IMR-90 (cell line): ENCODE measurements at regions not wholly inside any gene's neighbourhood (a gene's known extent, or its start where the extent isn't known, plus 50 kb on each side); places are given as distances from the start of the nearest gene placed in this dataset.

Experiments
- ATAC-seq: fragments of 200-7000 bp; cut with Tn5 transposase; 2 replicates; pipeline ENCODE4 v1.9.1; 2020; ENCODE audit warnings: low read depth, mild to moderate bottlenecking, moderate library complexity
- BruUV-seq: library from RNA; stranded (reverse); fragments of 400-500 nt; replicated peaks from 2 replicates; lab custom pipeline; 2021; lab: Mats Ljungman, UMichigan
- CTCF ChIA-PET: fragments of 300-600 bp; formaldehyde crosslinking; extraction: SDS; loops from one replicate; lab custom pipeline; 2021; ENCODE audit warnings: antibody characterized with exemption; lab: Yijun Ruan, JAX
- POLR2A ChIA-PET: fragments of 300-600 bp; sonication (Branson Sonifier 250); formaldehyde crosslinking; loops from one replicate; lab custom pipeline; 2022; ENCODE audit warnings: antibody characterized with exemption; ENCODE audit not compliant: unreplicated experiment; lab: Charles Lee
- DNase-seq: peaks from one replicate; pipeline ENCODE4 v3.0.0; 2013
- H2AFZ ChIP-seq: replicated peaks from 2 replicates; pipeline ENCODE3; 2013; ENCODE audit warnings: low read length, mild to moderate bottlenecking; ENCODE audit not compliant: poor library complexity
- H2AK5ac ChIP-seq: 2 replicates; pipeline ENCODE4 v1.6.1; 2013; ENCODE audit warnings: low read depth, low read length, inconsistent platforms
- H2AK9ac ChIP-seq: replicated peaks from 2 replicates; pipeline ENCODE3; 2013; ENCODE audit warnings: mild to moderate bottlenecking, low read depth, low read length, moderate library complexity; ENCODE audit not compliant: poor library complexity
- H2BK120ac ChIP-seq: 2 replicates; pipeline ENCODE4 v1.6.1; 2013; ENCODE audit warnings: low read depth, low read length, inconsistent platforms
- H2BK15ac ChIP-seq: 3 replicates; pipeline ENCODE4 v1.6.1; 2013; ENCODE audit warnings: low read depth, low read length, inconsistent platforms
- H2BK20ac ChIP-seq: 2 replicates; pipeline ENCODE4 v1.6.1; 2013; ENCODE audit warnings: low read depth, mild to moderate bottlenecking, inconsistent platforms, low read length, moderate library complexity
- H2BK5ac ChIP-seq: 2 replicates; pipeline ENCODE4 v1.6.1; 2013; ENCODE audit warnings: mild to moderate bottlenecking, low read depth, low read length, inconsistent platforms; ENCODE audit not compliant: poor library complexity, severe bottlenecking
- H3K14ac ChIP-seq: replicated peaks from 2 replicates; pipeline ENCODE4 v1.6.1; 2013; ENCODE audit warnings: low read depth, low read length, inconsistent platforms
- H3K18ac ChIP-seq: 2 replicates; pipeline ENCODE4 v1.6.1; 2013; ENCODE audit warnings: low read depth, low read length, control low read depth
- H3K23ac ChIP-seq: 2 replicates; pipeline ENCODE4 v1.6.1; 2013; ENCODE audit warnings: low read depth, low read length, inconsistent platforms
- H3K27ac ChIP-seq: 2 replicates; pipeline ENCODE4 v1.5.1; 2013; ENCODE audit warnings: mild to moderate bottlenecking, control low read depth, low read length; ENCODE audit not compliant: insufficient read depth
- H3K27me3 ChIP-seq: 2 replicates; pipeline ENCODE4 v1.6.1; 2013; ENCODE audit warnings: low read length; ENCODE audit not compliant: control insufficient read depth, insufficient read depth
- H3K36me3 ChIP-seq: 2 replicates; pipeline ENCODE4 v1.6.1; 2013; ENCODE audit warnings: low read length, mixed read lengths; ENCODE audit not compliant: control insufficient read depth, insufficient read depth
- H3K4ac ChIP-seq: 2 replicates; pipeline ENCODE4 v1.6.1; 2013; ENCODE audit warnings: low read depth, low read length, inconsistent platforms
- H3K4me1 ChIP-seq: 2 replicates; pipeline ENCODE4 v1.6.1; 2013; ENCODE audit warnings: low read length, mixed read lengths; ENCODE audit not compliant: control insufficient read depth, insufficient read depth
- H3K4me2 ChIP-seq: 2 replicates; pipeline ENCODE4 v1.6.1; 2013; ENCODE audit warnings: low read depth, mild to moderate bottlenecking, control low read depth, low read length, moderate library complexity
- H3K4me3 ChIP-seq: 2 replicates; pipeline ENCODE4 v1.5.1; 2013; ENCODE audit warnings: low read depth, mild to moderate bottlenecking, control low read depth, low read length, moderate library complexity; ENCODE audit not compliant: insufficient read depth
- H3K56ac ChIP-seq: 2 replicates; pipeline ENCODE4 v1.6.1; 2013; ENCODE audit warnings: low read length, inconsistent platforms; ENCODE audit not compliant: insufficient read depth; ENCODE audit errors: extremely low read depth
- H3K79me1 ChIP-seq, 2 experiments: 2 replicates each; pipeline ENCODE4 v1.6.1; 2013; ENCODE audit warnings: low read length in 2 of 2, inconsistent platforms in 1 of 2, low read depth in 1 of 2
- H3K9ac ChIP-seq: 2 replicates; pipeline ENCODE4 v1.6.1; 2013; ENCODE audit warnings: low read depth, low read length, control low read depth
- H3K9me1 ChIP-seq: 2 replicates; pipeline ENCODE4 v1.6.1; 2013; ENCODE audit warnings: low read length, inconsistent platforms; ENCODE audit not compliant: insufficient read depth
- H3K9me3 ChIP-seq: 2 replicates; pipeline ENCODE4 v1.6.1; 2013; ENCODE audit warnings: low read length; ENCODE audit not compliant: control insufficient read depth, insufficient read depth
- H4K20me1 ChIP-seq: 2 replicates; pipeline ENCODE4 v1.6.1; 2013; ENCODE audit warnings: low read length, inconsistent platforms; ENCODE audit not compliant: insufficient read depth
- H4K5ac ChIP-seq: 2 replicates; pipeline ENCODE4 v1.6.1; 2013; ENCODE audit warnings: mild to moderate bottlenecking, low read depth, low read length, control low read depth
- H4K8ac ChIP-seq, 2 experiments: 2 replicates each; pipeline ENCODE4 v1.6.1; 2013; ENCODE audit warnings: low read depth in 2 of 2, low read length in 2 of 2, control low read depth in 1 of 2, inconsistent platforms in 1 of 2
- H4K91ac ChIP-seq: 2 replicates; pipeline ENCODE4 v1.6.1; 2013; ENCODE audit warnings: low read depth, low read length, inconsistent platforms; ENCODE audit not compliant: insufficient read depth
- BHLHE40 ChIP-seq: fragments of 150-350 bp; IDR thresholded peaks from 2 replicates; pipeline ENCODE4 v1.6.1; 2016; ENCODE audit warnings: mild to moderate bottlenecking, low read depth, low read length
- CEBPB ChIP-seq: IDR thresholded peaks from 2 replicates; pipeline ENCODE4 v1.6.1; 2012; ENCODE audit warnings: low read depth, low read length, improper control_type of control experiment
- CHD1 ChIP-seq: IDR thresholded peaks from 2 replicates; pipeline ENCODE4 v1.6.1; 2012; ENCODE audit warnings: low read depth, low read length, improper control_type of control experiment
- FOS ChIP-seq: fragments of 150-350 bp; IDR thresholded peaks from 2 replicates; pipeline ENCODE4 v1.6.1; 2016; ENCODE audit warnings: low read depth, low read length
- MAFK ChIP-seq: IDR thresholded peaks from 2 replicates; pipeline ENCODE4 v1.6.1; 2012; ENCODE audit warnings: low read depth, low read length, improper control_type of control experiment
- MAZ ChIP-seq: IDR thresholded peaks from 2 replicates; pipeline ENCODE4 v1.6.1; 2012; ENCODE audit warnings: low read depth, mild to moderate bottlenecking, low read length, improper control_type of control experiment, moderate library complexity, borderline replicate concordance
- MXI1 ChIP-seq: IDR thresholded peaks from 2 replicates; pipeline ENCODE4 v1.6.1; 2012; ENCODE audit warnings: low read depth, mild to moderate bottlenecking, low read length, moderate library complexity, borderline replicate concordance
- NFE2L2 ChIP-seq: fragments of 150-350 bp; IDR thresholded peaks from 2 replicates; pipeline ENCODE4 v1.6.1; 2016; ENCODE audit warnings: low read depth, mild to moderate bottlenecking, low read length
- POLR2A ChIP-seq: IDR thresholded peaks from 2 replicates; pipeline ENCODE4 v1.6.1; 2012; ENCODE audit warnings: mild to moderate bottlenecking, low read depth, low read length
- RAD21 ChIP-seq: IDR thresholded peaks from 2 replicates; pipeline ENCODE4 v1.6.1; 2012; ENCODE audit warnings: low read length, improper control_type of control experiment
- RCOR1 ChIP-seq: IDR thresholded peaks from 2 replicates; pipeline ENCODE4 v1.6.1; 2012; ENCODE audit warnings: mild to moderate bottlenecking, low read length, improper control_type of control experiment; ENCODE audit not compliant: insufficient replicate concordance
- RFX5 ChIP-seq: IDR thresholded peaks from 2 replicates; pipeline ENCODE4 v1.8.0; 2012; ENCODE audit warnings: low read depth, mild to moderate bottlenecking, low read length, moderate library complexity
- SMC3 ChIP-seq: fragments of 150-350 bp; IDR thresholded peaks from 2 replicates; pipeline ENCODE4 v1.6.1; 2016; ENCODE audit warnings: low read depth, mild to moderate bottlenecking, antibody characterized with exemption, low read length, moderate library complexity
- WGBS, 2 experiments: methylation state at CpG; one replicate each; pipeline versions ENCODE4 v1.1.5 to v1.1.7; 2013; ENCODE audit warnings: missing lambda C conversion rate in 2 of 2; ENCODE audit not compliant: insufficient read length in 1 of 2; ENCODE audit errors: extremely low coverage in 2 of 2; 5-methylcytosine and 5-hydroxymethylcytosine counted together
- dilution Hi-C: fragments of 300-500 bp; cut with HindIII; formaldehyde crosslinking; loops from one replicate; pipeline ENCODE4 v1.14.3; 2018; ENCODE audit warnings: low sequenced_read_pairs; ENCODE audit not compliant: unreplicated experiment
- in situ Hi-C: fragments of 300-500 bp; cut with MboI; formaldehyde crosslinking; loops from 3 replicates; pipeline ENCODE4 v1.14.3; 2019; ENCODE audit warnings: low sequenced_read_pairs, inconsistent platforms, mixed read lengths
- intact Hi-C: fragments of 100-400 bp; cut with micrococcal nuclease; formaldehyde crosslinking; loops from 2 replicates; pipeline ENCODE4 v1.10.0; 2022
- TF ChIP-seq, protein P1 (sequence below): fragments of 150-350 bp; IDR thresholded peaks from 2 replicates; pipeline ENCODE4 v1.6.1; 2016; ENCODE audit warnings: low read depth, mild to moderate bottlenecking, low read length, moderate library complexity, borderline replicate concordance
- TF ChIP-seq, protein P2 (sequence below): conservative IDR thresholded peaks from 2 replicates; pipeline ENCODE4 v1.5.1; 2012; ENCODE audit warnings: mild to moderate bottlenecking, low read depth, low read length, improper control_type of control experiment
- TF ChIP-seq, protein P3 (sequence below): fragments of 150-350 bp; IDR thresholded peaks from 2 replicates; pipeline ENCODE4 v1.6.1; 2017; ENCODE audit warnings: mild to moderate bottlenecking, antibody characterized with exemption, low read length, low read depth

DNA sequence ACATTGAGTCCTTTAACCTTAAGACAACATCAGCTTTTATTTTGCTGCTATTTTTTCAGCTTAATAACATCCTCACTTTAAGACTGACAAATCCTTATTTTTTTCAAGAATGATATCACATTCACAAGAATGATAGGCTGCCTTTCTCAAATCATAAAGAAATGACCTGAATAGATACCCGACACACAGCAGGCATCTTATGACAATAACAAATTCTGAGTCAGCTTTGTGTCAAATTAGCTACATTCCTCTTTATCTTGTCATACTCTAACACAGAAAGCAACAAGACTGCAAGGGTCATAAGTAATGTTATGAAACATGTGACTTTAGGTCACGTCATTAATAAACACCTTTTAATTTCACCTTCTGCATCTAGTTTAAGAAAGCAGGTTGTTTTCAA is 2387.6 kb downstream of the PCDH7 start:
- Histone ChIP-seq H2BK20ac (no peak overlapping the region), H3K4me3 (no peak overlapping the region), H3K27ac (no peak overlapping the region), H3K56ac (no peak overlapping the region), H3K9me3 (0 out of 2 replicates have a peak, but pooled peaks cover 2% of the 10 kb centered on the region), H3K36me3 (no peaks in the 10 kb centered on the region), H2AK5ac (no peak overlapping the region), H3K18ac (no peak overlapping the region), H2BK5ac (no peak overlapping the region), H3K4ac (no peak overlapping the region), H2AFZ (no peak overlapping the region), H4K8ac (no peak overlapping the region), H3K79me1 (no peaks in the 10 kb centered on the region), H3K4me1 (no peaks in the 10 kb centered on the region), H4K5ac (no peak overlapping the region), H3K23ac (no peak overlapping the region), H3K4me2 (no peak overlapping the region), H2AK9ac (no peak overlapping the region), H4K20me1 (no peaks in the 10 kb centered on the region), H2BK120ac (no peak overlapping the region), H3K9me1 (no peaks in the 10 kb centered on the region), H3K9ac (no peak overlapping the region), H3K14ac (no peak overlapping the region), H4K91ac (no peak overlapping the region), H3K27me3 (no peaks in the 10 kb centered on the region), H2BK15ac (no peak overlapping the region)
- dilution Hi-C loops (no loop called here), in situ Hi-C loops (no loop called here), intact Hi-C loops (no loop called here)
- DNase-seq (no peak), ATAC-seq (no peak)
- TF ChIP-seq RCOR1 (no peak), RAD21 (no peak), BHLHE40 (no peak), MXI1 (no peak), FOS (no peak), SMC3 (no peak), NFE2L2 (no peak), CHD1 (no peak), CEBPB (no peak), MAZ (no peak), RFX5 (no peak), MAFK (no peak), POLR2A (no peak)
- TF ChIP-seq, protein P1, sequence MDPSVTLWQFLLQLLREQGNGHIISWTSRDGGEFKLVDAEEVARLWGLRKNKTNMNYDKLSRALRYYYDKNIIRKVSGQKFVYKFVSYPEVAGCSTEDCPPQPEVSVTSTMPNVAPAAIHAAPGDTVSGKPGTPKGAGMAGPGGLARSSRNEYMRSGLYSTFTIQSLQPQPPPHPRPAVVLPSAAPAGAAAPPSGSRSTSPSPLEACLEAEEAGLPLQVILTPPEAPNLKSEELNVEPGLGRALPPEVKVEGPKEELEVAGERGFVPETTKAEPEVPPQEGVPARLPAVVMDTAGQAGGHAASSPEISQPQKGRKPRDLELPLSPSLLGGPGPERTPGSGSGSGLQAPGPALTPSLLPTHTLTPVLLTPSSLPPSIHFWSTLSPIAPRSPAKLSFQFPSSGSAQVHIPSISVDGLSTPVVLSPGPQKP = no peak
- TF ChIP-seq, protein P2, sequence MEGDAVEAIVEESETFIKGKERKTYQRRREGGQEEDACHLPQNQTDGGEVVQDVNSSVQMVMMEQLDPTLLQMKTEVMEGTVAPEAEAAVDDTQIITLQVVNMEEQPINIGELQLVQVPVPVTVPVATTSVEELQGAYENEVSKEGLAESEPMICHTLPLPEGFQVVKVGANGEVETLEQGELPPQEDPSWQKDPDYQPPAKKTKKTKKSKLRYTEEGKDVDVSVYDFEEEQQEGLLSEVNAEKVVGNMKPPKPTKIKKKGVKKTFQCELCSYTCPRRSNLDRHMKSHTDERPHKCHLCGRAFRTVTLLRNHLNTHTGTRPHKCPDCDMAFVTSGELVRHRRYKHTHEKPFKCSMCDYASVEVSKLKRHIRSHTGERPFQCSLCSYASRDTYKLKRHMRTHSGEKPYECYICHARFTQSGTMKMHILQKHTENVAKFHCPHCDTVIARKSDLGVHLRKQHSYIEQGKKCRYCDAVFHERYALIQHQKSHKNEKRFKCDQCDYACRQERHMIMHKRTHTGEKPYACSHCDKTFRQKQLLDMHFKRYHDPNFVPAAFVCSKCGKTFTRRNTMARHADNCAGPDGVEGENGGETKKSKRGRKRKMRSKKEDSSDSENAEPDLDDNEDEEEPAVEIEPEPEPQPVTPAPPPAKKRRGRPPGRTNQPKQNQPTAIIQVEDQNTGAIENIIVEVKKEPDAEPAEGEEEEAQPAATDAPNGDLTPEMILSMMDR = no peak
- TF ChIP-seq, protein P3, sequence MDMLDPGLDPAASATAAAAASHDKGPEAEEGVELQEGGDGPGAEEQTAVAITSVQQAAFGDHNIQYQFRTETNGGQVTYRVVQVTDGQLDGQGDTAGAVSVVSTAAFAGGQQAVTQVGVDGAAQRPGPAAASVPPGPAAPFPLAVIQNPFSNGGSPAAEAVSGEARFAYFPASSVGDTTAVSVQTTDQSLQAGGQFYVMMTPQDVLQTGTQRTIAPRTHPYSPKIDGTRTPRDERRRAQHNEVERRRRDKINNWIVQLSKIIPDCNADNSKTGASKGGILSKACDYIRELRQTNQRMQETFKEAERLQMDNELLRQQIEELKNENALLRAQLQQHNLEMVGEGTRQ = no peak
- ChIA-PET POLR2A (no interaction called here), CTCF (no interaction called here)
- WGBS, 2 experiments = no CpG with 5 or more reads among the region's 2 CpGs
- BruUV-seq = no TSS peak
